HG02884 (cell line): ENCODE measurements at regions not wholly inside any gene's neighbourhood (a gene's known extent, or its start where the extent isn't known, plus 50 kb on each side); places are given as distances from the start of the nearest gene placed in this dataset.
"Not testable (repeated sequence)": the region's sequence is repeated elsewhere in the genome, so short reads cannot be mapped to it uniquely, and the experiment has no call there.

Experiments used
- ATAC-seq: cut with Tn5 transposase; IDR thresholded peaks from one replicate; pipeline ENCODE4 v1.9.1; 2021; ENCODE audit warnings: mild to moderate bottlenecking, moderate library complexity; ENCODE audit not compliant: unreplicated experiment

DNA sequence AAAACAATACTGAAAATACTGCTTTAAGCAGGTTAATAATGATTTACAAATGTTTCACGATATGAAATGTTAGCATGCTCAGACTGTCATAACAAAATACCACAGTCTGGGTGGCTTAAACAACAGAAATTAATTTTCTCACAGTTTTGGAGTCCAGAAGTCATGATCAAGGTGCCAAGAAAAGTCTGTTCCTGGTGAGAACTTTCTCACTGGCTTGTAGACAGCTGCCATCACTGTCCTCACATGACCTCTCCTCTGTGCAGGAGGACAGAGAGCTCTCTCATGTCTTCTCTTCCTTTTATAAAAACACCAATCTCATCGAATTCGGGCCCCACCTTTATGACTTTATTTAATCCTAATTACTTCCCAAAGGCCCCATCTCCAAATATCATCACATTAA lies 426.7 kb downstream of the KLHL13 start:
- no peak for ATAC-seq

DNA sequence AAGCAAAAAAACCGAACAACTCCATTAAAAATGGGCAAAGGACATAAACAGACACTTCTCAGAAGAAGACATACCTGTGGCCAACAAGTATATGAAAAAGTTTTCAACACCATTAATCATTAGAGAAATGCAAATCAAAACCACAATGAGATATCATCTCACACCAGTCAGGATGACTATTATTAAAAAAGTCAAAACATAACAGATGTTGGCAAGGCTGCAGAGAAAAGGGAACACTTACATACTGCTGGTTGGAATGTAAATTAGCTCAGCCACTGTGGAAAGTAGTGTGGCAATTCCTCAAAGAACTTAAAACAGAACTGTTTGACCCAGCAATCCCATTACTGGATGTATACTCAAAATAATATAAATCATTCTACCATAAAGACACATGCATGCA lies 436.3 kb downstream of the KLHL13 start:
- ATAC-seq = no peak

- ATAC-seq = no peak
These were observed 463.2 kb downstream of the KLHL13 start for GRCh38 chrX:117653396-117653795.

DNA sequence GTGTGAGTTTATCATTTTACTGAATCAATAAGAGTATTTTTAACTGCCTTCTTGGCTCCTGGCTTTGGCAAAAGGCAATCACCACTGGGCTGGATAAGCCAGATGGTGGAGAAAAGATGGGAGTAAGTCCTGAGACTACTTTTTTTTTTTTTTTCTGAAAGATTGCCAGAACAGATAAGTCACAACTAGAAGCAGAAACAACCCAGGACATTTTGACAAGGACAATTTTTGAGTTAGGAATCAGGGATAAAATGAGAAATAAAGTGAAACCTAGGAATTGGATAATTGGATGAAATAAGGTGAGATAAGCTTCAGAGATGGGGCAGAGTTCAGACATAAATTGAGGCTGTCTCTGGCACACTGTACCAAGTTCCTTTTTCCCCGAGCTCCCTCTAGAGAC lies 471.0 kb downstream of the KLHL13 start:
- no peak for ATAC-seq

DNA sequence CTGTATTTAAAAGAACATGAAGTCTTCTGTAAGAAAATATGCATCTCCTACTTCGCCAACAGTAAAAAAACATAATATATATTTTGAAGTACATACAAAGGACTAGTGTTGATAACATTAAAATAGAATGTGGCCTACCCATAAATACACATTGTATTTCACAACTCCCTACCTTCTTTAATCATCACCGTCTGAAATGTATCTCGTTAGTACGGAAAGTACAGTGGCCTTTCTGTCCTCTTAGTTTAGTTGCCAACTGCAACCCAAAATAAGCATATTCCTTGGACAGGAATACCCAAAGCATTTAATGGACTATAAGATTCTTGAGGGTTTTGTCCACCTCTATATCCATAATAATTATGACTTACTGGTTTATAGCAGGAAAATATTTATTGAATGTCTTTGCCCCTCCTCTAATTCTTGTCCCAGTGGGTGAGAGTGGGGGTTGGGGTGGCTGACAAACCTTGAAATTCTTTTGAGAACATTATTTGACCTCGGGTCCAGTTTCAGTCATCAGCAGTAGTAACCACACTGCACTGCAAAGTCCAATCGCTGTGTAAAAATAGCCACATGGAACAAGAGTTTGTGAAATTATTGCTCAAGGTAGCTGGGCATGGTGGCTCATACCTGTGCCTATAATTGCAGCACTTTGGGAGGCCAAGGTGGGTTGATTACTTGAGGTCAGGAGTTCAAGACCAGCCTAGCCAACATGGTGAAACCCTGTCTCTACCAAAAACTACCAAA lies 474.5 kb downstream of the KLHL13 start:
- ATAC-seq = no peak

- no peak for ATAC-seq
These were observed 479.8 kb downstream of the KLHL13 start for GRCh38 chrX:117636826-117637225.

DNA sequence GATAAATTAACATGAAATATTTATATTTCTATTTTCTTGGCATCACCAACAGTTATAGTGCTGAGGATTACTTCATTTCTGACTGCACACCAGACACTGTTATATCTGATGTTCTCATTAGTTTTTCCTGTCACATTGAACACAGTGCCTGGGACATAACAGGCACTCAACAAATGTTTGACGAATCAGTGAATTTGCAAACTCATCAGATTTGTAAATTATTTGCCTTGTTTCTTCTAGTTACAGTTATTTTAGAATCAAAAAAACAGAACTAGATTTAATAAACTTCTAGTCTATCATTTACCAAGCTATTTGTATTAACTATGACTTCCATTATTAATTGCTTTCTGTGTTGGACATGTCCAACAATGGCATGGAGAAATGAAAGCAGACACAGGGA lies 483.3 kb downstream of the KLHL13 start:
- no peak for ATAC-seq

DNA sequence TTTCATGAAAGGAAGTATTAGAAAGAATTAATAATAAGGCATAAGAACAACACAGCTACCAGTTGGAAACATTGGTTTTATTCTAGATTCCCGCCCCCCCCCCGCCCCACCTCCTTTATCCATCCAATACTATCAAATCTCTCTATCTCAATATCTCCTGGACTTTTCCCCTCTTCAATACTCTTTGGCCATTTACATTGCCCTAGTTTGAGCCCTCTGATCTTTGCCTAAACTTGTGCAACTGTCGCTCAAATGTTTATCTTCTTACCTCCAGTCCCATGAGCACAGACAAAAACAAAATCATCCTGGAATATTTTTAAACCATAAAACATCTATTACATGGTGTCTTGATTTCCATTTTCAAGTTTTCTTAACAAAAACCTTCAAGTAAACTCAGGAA lies 488.2 kb downstream of the KLHL13 start:
- no peak for ATAC-seq

- no peak for ATAC-seq
These were observed 505.8 kb downstream of the KLHL13 start for GRCh38 chrX:117610806-117611205.

DNA sequence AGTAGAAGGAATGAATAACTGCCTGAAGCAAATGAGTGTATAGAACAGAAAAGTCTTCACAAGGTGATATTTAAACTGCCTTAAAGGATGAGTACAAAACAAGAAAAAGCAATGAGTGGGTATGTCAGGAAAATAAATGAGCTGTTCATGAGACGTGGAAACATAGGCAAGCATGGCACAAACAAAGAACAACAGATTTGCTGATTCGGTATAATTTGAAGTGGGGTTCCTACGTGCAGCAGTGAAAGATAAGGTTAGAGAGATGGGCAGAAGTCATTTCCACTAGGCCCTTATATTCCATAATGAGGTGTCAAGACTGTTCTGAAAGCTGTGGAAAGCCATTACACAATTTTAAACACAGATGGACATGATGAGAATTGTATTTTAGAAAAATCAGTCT lies 506.6 kb downstream of the KLHL13 start:
- ATAC-seq = no peak

GRCh38 chrX:117607561-117607960 lies 509.0 kb downstream of the KLHL13 start:
- no peak for ATAC-seq

GRCh38 chrX:117606101-117606500 lies 510.5 kb downstream of the KLHL13 start:
- not testable (repeated sequence) for ATAC-seq

DNA sequence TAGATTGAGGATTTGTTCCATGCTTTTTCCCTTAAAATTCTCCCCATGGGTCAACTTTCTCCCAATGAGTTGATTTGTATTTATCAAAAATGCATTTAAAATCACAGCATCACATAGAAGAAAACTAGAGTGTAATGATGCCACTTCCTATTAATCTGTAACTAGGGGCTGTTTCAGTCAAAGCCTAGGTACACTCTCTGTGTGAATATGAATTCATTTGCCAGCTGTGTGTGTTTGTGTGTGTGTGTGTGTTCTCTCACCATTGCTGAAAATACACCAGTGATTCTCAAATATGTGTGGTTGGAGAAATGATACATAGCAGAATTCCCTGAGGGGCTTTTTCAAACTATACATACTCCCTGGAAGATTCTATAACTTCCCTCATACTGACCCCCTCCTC lies 546.5 kb downstream of the KLHL13 start:
- no peak for ATAC-seq

- ATAC-seq = no peak
These were observed 548.4 kb downstream of the KLHL13 start for GRCh38 chrX:117568238-117568637.

GRCh38 chrX:117543885-117544284 lies 572.7 kb downstream of the KLHL13 start:
- ATAC-seq = no peak

DNA sequence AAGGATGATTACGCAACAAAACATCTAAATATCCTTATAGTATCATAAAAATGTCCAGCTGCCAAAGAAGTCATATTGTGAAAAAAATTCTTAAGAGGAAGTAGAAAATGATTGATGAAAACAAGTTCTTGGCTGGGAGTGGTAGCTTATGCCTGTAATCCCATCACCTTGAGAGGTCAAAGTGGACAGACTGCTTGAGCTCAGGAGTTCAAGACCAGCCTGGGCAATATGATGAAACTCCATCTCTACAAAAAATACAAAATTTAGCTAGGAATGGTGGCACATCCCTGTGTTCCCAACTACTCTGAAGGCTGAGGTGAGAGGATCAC lies 577.6 kb downstream of the KLHL13 start:
- ATAC-seq = no peak

DNA sequence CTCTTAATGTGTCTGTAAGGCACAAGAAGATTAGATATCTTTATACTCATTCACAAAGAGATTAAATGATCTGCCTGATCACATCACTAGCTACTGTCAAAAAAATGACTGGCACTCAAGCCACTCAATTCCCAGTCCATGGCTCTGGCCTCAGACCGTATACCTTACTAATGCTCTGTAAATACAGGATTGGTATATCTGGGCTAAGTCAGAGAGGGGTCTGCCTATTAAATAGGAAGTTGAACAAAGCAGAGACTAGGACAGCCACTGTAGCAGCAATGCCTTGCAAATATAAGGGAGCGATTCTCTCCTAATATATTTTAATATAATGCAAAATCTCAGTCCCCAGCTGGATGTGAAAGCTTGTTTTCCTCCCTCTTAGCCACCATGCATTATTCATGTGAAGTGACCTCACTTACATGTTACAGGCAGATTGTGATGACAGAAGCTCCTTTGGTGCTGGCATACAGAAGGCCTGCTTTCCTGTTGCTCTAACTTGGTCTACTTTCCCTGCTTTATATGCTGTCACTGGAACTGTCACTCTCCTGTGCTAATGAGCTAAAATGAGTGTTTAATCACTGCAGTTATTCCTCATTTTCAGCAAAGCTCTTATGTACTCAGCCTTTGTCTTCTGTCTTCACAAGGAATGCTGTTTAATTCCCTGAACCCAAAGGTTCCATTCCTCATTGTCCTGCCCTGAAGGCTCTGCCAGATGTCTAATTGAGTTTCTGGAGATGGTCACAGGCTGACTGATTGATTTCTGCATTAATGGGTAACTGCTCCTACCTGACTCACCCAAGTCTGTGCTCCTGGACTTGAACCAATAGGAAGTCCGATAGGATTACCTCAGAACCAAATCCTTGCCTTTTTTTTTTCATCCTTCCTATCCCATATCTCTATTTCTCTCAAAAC lies 578.2 kb downstream of the KLHL13 start:
- no peak for ATAC-seq

DNA sequence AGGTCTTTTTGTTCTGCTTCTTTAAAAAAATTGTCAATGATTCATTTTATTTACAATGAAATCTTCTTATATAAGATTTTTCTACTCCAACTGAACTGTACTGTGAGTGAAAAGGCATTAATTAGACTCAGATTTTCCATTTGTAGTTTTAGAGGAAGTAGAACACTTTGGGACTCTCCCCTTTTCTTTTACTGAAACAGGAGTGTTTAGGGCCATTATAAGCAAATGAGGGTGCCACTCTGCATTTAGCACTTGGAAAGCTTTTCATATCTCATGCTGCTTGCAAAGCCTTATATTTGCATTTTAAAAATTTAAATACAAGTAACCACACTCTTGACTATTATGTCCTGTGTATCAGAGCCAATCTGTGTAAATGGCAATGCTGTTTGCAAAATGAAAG lies 584.3 kb downstream of the KLHL13 start:
- ATAC-seq = peak; percentile 55

DNA sequence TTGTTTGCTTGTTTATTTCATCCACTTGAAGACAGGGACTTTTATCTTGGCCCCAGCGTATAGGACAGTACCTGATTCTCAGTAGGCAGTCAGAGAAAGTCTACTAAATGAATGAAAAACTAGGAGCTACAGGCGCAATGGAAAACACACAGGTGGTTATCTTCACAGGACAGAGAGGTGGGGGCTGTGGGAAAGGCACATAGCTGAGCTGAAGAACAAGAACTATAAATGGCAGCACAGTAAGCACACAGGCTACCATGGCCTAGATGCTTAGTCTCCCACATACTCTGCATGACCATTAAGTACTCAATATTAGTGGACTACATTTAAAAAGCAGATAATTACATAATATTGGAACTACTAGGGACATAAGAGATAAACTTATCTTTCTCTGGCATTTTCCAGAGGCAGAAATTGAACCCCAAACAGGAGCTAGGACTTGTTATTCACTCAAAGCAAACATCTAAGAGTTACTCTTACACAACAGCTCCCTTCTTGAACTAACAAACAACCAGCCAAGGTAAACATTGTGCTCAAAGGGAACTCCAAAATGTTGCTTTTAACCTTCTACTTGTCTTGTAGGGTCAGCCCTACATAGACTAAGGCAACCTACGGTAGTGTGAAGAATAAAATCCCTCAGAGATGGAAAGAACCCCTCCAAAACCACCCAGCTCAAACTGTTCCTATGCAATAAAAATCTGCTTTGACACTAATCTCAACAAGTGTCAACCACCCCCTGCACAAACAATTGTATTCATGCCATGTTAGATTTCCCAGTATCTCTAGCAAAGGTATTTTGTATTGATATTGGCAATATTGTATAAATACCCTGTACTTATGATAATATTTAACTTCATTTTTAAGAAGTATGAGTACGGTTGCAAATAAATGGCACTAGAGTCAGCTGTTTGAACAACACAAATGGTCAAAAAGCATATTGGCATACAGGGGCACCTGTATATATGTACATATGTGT lies 593.6 kb downstream of the KLHL13 start:
- ATAC-seq = no peak

GRCh38 chrX:117517994-117518393 lies 598.6 kb downstream of the KLHL13 start:
- ATAC-seq = no peak

DNA sequence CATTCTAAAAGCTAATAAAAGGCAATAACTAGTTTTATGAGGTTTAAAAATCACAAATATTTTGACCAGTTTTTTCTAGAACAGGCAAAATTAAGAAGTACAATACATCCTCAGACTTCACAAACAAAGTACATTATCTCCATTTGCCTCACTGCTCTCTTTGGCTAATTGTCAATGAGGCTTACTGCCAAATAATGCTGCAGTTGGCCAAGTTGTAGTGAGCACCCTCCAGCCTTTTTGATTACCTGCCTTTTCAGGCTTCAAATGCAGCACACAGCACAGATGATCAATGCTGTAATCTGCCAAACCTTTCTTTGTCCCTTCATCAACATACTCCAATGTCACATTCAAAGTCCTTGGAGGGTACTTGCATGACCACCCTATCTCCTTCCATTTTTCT lies 605.2 kb downstream of the KLHL13 start:
- ATAC-seq = no peak
